ENCODE measurements at regions not wholly inside any gene's neighbourhood (a gene's known extent, or its start where the extent isn't known, plus 50 kb on each side); places are given as distances from the start of the nearest gene placed in this dataset.

GRCh38 chr10:18738835-18739234, 79.6 kb downstream of the ARL5B start:
- Histone ChIP-seq H2AFZ (ENCODE audit: low read length) (no peak overlapping the region), H3K27me3 (ENCODE audit: low read length) (no peaks in the 10 kb centered on the region), H3K9ac (ENCODE audit: low read length) (no peak overlapping the region), H3K4me1 (ENCODE audit: insufficient read depth, low read length) (peaks cover 27% of the 10 kb centered on the region), H3K79me2 (ENCODE audit: low read length) (no peaks in the 10 kb centered on the region), H3K9me2 (replicated peaks; ENCODE audit: low read length) (no peaks in the 10 kb centered on the region), H3K9me3 (ENCODE audit: low read length) (no peaks in the 10 kb centered on the region), H3K4me2 (ENCODE audit: low read length) (no peak overlapping the region), H3K36me3 (ENCODE audit: low read depth, low read length) (no peaks in the 10 kb centered on the region), H4K20me1 (ENCODE audit: low read length) (no peaks in the 10 kb centered on the region), H3K4me3 (ENCODE audit: low read length) (no peak overlapping the region), H3F3A (ENCODE audit: low read length, unreplicated experiment) (no peaks in the 10 kb centered on the region), H3K27ac (ENCODE audit: low read length) (peak overlapping the region; percentile 78)
- TF ChIP-seq EZH2phosphoT487 (IDR thresholded peaks at IDR 0.05; ENCODE audit: borderline replicate concordance, low read length) (no peak), EZH2 (IDR thresholded peaks at IDR 0.05; ENCODE audit: low read length, unreplicated experiment) (no peak)
- TF ChIP-seq, protein P1, sequence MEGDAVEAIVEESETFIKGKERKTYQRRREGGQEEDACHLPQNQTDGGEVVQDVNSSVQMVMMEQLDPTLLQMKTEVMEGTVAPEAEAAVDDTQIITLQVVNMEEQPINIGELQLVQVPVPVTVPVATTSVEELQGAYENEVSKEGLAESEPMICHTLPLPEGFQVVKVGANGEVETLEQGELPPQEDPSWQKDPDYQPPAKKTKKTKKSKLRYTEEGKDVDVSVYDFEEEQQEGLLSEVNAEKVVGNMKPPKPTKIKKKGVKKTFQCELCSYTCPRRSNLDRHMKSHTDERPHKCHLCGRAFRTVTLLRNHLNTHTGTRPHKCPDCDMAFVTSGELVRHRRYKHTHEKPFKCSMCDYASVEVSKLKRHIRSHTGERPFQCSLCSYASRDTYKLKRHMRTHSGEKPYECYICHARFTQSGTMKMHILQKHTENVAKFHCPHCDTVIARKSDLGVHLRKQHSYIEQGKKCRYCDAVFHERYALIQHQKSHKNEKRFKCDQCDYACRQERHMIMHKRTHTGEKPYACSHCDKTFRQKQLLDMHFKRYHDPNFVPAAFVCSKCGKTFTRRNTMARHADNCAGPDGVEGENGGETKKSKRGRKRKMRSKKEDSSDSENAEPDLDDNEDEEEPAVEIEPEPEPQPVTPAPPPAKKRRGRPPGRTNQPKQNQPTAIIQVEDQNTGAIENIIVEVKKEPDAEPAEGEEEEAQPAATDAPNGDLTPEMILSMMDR (conservative IDR thresholded peaks at IDR 0.05; ENCODE audit: low read depth, low read length), result no peak
- peak; percentile 51 for DNase-seq
- no peak for ATAC-seq
- intact Hi-C loops (cut with micrococcal nuclease), result no loop called here
- BruUV-seq (replicated peaks), result no TSS peak
- CTCF ChIA-PET, result no interaction called here
- POLR2A ChIA-PET (ENCODE audit: unreplicated experiment), result interaction anchor here (0.7 kb wide), 1 partner anchor 9 kb away, joined by 4 read pairs; no protein-coding TSS in a partner anchor

- ATAC-seq, result no peak
- no peaks in the 10 kb centered on the region for H4K20me1 ChIP-seq (ENCODE audit: low read length)
- H3K9me3 ChIP-seq (ENCODE audit: low read length), result no peaks in the 10 kb centered on the region
- H3K9ac ChIP-seq (ENCODE audit: low read length), result no peak overlapping the region
- H3K4me2 ChIP-seq (ENCODE audit: low read length), result no peak overlapping the region
- CTCF ChIA-PET, result no interaction called here
- no TSS peak for BruUV-seq (replicated peaks)
- DNase-seq, result no peak
- TF ChIP-seq EZH2 (IDR thresholded peaks at IDR 0.05; ENCODE audit: low read length, unreplicated experiment) (no peak), EZH2phosphoT487 (IDR thresholded peaks at IDR 0.05; ENCODE audit: borderline replicate concordance, low read length) (no peak)
- TF ChIP-seq, protein P1 (conservative IDR thresholded peaks at IDR 0.05; ENCODE audit: low read depth, low read length), result no peak
- H3K79me2 ChIP-seq (ENCODE audit: low read length), result no peaks in the 10 kb centered on the region
- H2AFZ ChIP-seq (ENCODE audit: low read length), result no peak overlapping the region
- POLR2A ChIA-PET (ENCODE audit: unreplicated experiment), result no interaction called here
- no peak overlapping the region for H3K4me3 ChIP-seq (ENCODE audit: low read length)
- no peak overlapping the region for H3K27ac ChIP-seq (ENCODE audit: low read length)
- intact Hi-C loops (cut with micrococcal nuclease), result no loop called here
- no peaks in the 10 kb centered on the region for H3K36me3 ChIP-seq (ENCODE audit: low read depth, low read length)
- H3K27me3 ChIP-seq (ENCODE audit: low read length), result no peaks in the 10 kb centered on the region
- H3F3A ChIP-seq (ENCODE audit: low read length, unreplicated experiment), result no peaks in the 10 kb centered on the region
- peaks cover 7% of the 10 kb centered on the region; the same call in 1 of the 2 replicates for H3K4me1 ChIP-seq (ENCODE audit: insufficient read depth, low read length)
- no peaks in the 10 kb centered on the region for H3K9me2 ChIP-seq (replicated peaks; ENCODE audit: low read length)
Measured at GRCh38 chr10:18743926-18744325, 84.7 kb downstream of the ARL5B start.

DNA sequence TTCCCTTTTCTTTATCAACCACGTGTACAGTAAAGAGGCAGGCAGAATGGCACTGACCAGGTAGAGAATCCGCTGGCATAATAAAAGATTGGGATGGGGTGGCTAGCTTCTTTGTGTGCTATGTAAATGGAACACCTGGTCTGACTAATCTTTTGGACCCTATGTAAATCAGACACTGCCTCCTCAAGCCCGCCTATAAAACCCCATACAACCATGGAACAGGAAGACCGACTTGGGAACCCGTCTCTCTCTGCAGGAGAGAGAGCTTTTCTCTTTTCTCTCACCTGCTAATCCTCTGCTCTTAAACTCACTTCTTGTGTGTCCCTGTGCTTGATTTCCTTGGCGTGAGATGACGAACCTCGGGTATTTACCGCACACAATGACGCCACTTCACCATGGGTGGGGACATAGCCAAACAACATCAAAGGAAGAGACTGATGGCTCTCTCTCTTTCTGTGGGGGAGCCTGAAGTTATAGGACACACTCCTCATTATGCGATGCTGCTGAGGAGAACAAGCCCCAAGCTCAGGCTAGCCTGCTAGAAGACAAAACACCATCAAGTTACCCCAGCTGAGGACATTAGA, 94.2 kb downstream of the ARL5B start:
- ATAC-seq, result no peak
- BruUV-seq (replicated peaks), result no TSS peak
- no peaks in the 10 kb centered on the region for H3K9me3 ChIP-seq (ENCODE audit: low read length)

More for the DNA sequence above, 94.2 kb downstream of the ARL5B start:
- TF ChIP-seq EZH2 (IDR thresholded peaks at IDR 0.05; ENCODE audit: low read length, unreplicated experiment) (no peak), EZH2phosphoT487 (IDR thresholded peaks at IDR 0.05; ENCODE audit: borderline replicate concordance, low read length) (no peak)
- TF ChIP-seq, protein P1 (conservative IDR thresholded peaks at IDR 0.05; ENCODE audit: low read depth, low read length), result no peak
- H3K79me2 ChIP-seq (ENCODE audit: low read length), result no peaks in the 10 kb centered on the region
- H3K4me3 ChIP-seq (ENCODE audit: low read length), result no peak overlapping the region
- no peak overlapping the region for H2AFZ ChIP-seq (ENCODE audit: low read length)
- ChIA-PET POLR2A (ENCODE audit: unreplicated experiment) (no interaction called here), CTCF (no interaction called here)
- no peaks in the 10 kb centered on the region for H3K9me2 ChIP-seq (replicated peaks; ENCODE audit: low read length)
- no peak overlapping the region for H3K9ac ChIP-seq (ENCODE audit: low read length)
- H4K20me1 ChIP-seq (ENCODE audit: low read length), result no peaks in the 10 kb centered on the region
- H3K4me1 ChIP-seq (ENCODE audit: insufficient read depth, low read length), result peaks cover 19% of the 10 kb centered on the region
- no peak for DNase-seq
- no peaks in the 10 kb centered on the region for H3K27me3 ChIP-seq (ENCODE audit: low read length)
- H3F3A ChIP-seq (ENCODE audit: low read length, unreplicated experiment), result peaks cover 4% of the 10 kb centered on the region
- intact Hi-C loops (cut with micrococcal nuclease), result no loop called here
- no peaks in the 10 kb centered on the region for H3K36me3 ChIP-seq (ENCODE audit: low read depth, low read length)
- H3K27ac ChIP-seq (ENCODE audit: low read length), result peak overlapping the region; percentile 71
- H3K4me2 ChIP-seq (ENCODE audit: low read length), result no peak overlapping the region
